ENCODE measurements at regions not wholly inside any gene's neighbourhood (a gene's known extent, or its start where the extent isn't known, plus 50 kb on each side); places are given as distances from the start of the nearest gene placed in this dataset.
"Not testable (repeated sequence)": the region's sequence is repeated elsewhere in the genome, so short reads cannot be mapped to it uniquely, and the experiment has no call there.

GRCh38 chr16:22572331-22573224, 61.9 kb downstream of the NPIPB5 start:
- TF ChIP-seq POLR2A (IDR thresholded peaks at IDR 0.05; ENCODE audit: low read depth, low read length); RFX5 (IDR thresholded peaks at IDR 0.05; ENCODE audit: low read depth, low read length); RAD21 (IDR thresholded peaks at IDR 0.05; ENCODE audit: low read length); CHD1 (IDR thresholded peaks at IDR 0.05; ENCODE audit: low read depth, low read length); MAZ (IDR thresholded peaks at IDR 0.05; ENCODE audit: borderline replicate concordance, low read depth, low read length): not testable (repeated sequence)
- TF ChIP-seq, protein P1, sequence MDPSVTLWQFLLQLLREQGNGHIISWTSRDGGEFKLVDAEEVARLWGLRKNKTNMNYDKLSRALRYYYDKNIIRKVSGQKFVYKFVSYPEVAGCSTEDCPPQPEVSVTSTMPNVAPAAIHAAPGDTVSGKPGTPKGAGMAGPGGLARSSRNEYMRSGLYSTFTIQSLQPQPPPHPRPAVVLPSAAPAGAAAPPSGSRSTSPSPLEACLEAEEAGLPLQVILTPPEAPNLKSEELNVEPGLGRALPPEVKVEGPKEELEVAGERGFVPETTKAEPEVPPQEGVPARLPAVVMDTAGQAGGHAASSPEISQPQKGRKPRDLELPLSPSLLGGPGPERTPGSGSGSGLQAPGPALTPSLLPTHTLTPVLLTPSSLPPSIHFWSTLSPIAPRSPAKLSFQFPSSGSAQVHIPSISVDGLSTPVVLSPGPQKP (IDR thresholded peaks at IDR 0.05; ENCODE audit: borderline replicate concordance, low read depth, low read length), result not testable (repeated sequence)
- TF ChIP-seq, protein P2, sequence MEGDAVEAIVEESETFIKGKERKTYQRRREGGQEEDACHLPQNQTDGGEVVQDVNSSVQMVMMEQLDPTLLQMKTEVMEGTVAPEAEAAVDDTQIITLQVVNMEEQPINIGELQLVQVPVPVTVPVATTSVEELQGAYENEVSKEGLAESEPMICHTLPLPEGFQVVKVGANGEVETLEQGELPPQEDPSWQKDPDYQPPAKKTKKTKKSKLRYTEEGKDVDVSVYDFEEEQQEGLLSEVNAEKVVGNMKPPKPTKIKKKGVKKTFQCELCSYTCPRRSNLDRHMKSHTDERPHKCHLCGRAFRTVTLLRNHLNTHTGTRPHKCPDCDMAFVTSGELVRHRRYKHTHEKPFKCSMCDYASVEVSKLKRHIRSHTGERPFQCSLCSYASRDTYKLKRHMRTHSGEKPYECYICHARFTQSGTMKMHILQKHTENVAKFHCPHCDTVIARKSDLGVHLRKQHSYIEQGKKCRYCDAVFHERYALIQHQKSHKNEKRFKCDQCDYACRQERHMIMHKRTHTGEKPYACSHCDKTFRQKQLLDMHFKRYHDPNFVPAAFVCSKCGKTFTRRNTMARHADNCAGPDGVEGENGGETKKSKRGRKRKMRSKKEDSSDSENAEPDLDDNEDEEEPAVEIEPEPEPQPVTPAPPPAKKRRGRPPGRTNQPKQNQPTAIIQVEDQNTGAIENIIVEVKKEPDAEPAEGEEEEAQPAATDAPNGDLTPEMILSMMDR (conservative IDR thresholded peaks at IDR 0.05; ENCODE audit: low read depth, low read length), result not testable (repeated sequence)
